ENCODE measurements at regions not wholly inside any gene's neighbourhood (a gene's known extent, or its start where the extent isn't known, plus 50 kb on each side); places are given as distances from the start of the nearest gene placed in this dataset.

- Histone ChIP-seq H3K36me3 (replicated peaks) (no peaks in the 10 kb centered on the region), H3K27ac (no peak overlapping the region), H3K4me3 (ENCODE audit: low read depth, low read length) (no peak overlapping the region), H3K27me3 (replicated peaks) (no peaks in the 10 kb centered on the region)
- no peak for DNase-seq
- in situ Hi-C loops (cut with HindIII; ENCODE audit: low pct_ligation_motif_present, low sequenced_read_pairs), result no loop called here
- no peak for TF ChIP-seq CTCF (IDR thresholded peaks at IDR 0.05; ENCODE audit: low read depth, low read length, missing control alignments)
Measured at GRCh38 chr4:44019721-44020120, 428.9 kb downstream of the KCTD8 start.

DNA sequence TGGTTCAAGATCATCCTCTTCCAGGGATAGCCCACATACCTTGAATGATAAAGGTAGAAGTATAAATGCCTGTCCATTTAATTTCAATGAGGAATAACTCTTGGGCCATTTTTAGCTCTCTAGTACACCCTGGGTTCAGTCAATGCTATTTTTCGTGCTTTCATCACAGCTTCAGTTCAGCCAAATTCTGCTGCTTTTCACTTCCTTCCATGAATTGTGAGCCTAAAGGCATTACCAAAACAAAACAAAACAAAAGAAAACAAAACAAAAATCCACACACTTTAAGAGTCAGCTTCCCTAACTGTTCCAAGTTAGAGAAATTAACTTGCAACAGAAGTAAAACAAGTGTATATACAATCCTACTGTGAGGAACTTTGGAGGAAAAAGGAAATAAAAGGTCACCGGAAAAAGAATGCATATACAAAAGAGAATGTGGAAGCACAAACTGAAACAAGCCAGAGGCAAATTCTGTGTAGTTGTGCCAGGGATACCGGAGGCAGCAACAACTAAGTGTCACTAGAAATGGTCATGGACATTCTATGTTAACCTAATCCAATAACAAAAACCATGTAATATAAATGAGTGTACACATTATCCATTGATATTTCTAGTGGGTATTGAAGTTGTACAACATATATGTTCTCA lies 423.1 kb downstream of the KCTD8 start:
- Histone ChIP-seq H3K4me3 (ENCODE audit: low read depth, low read length) (no peak overlapping the region), H3K27ac (no peak overlapping the region), H3K36me3 (replicated peaks) (no peaks in the 10 kb centered on the region), H3K27me3 (replicated peaks) (no peaks in the 10 kb centered on the region)
- no peak for TF ChIP-seq CTCF (IDR thresholded peaks at IDR 0.05; ENCODE audit: low read depth, low read length, missing control alignments)
- no peak for DNase-seq
- in situ Hi-C loops (cut with HindIII; ENCODE audit: low pct_ligation_motif_present, low sequenced_read_pairs), result no loop called here

GRCh38 chr4:44038811-44039210 lies 409.8 kb downstream of the KCTD8 start:
- no peak for TF ChIP-seq CTCF (IDR thresholded peaks at IDR 0.05; ENCODE audit: low read depth, low read length, missing control alignments)
- in situ Hi-C loops (cut with HindIII; ENCODE audit: low pct_ligation_motif_present, low sequenced_read_pairs), result no loop called here
- no peaks in the 10 kb centered on the region for H3K36me3 ChIP-seq (replicated peaks)

DNA sequence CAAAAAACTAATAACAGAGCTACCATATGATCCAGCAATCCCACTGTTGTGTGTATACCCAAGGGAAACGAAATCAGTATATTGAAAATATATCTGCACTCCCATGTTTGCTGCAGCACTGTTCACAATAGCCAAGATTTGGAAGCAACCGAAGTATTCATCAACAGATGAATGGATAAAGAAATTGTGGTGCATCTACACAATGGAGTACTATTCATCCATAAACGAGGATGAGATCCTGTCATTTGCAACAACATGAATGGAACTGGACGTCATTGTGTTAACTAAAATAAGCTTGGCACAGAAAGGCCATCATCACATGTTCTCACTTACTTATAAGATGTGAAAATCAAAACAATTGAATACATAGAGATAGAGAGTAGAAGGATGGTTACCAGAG lies 402.1 kb downstream of the KCTD8 start:
- TF ChIP-seq CTCF (IDR thresholded peaks at IDR 0.05; ENCODE audit: low read depth, low read length, missing control alignments), result no peak
- no peak for DNase-seq
- Histone ChIP-seq H3K36me3 (replicated peaks) (no peaks in the 10 kb centered on the region), H3K27me3 (replicated peaks) (no peaks in the 10 kb centered on the region), H3K4me3 (ENCODE audit: low read depth, low read length) (no peak overlapping the region), H3K27ac (no peak overlapping the region)
- in situ Hi-C loops (cut with HindIII; ENCODE audit: low pct_ligation_motif_present, low sequenced_read_pairs), result no loop called here

More at GRCh38 chr4:44038811-44039210, 409.8 kb downstream of the KCTD8 start:
- Histone ChIP-seq H3K4me3 (ENCODE audit: low read depth, low read length) (no peak overlapping the region), H3K27ac (no peak overlapping the region), H3K27me3 (replicated peaks) (no peaks in the 10 kb centered on the region)
- DNase-seq, result no peak

DNA sequence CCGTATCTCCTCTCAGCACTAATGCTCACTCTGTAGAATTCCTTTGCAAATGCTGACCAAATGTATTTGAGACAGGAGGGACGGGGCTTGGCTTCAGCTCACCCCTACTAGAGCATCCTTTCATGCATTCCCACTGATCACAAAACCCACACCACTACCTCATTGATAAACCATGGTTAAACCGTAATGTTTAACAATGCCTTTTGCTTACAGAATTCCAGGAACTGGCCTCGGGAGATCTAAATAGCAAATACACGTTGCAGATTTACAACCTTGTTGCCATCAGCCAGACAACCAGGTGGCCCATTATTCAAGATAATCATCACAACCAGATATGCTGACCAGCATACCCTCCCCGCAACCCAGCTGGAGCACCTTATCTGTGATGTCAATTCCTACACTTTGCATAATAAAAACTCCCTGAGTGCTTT lies 391.9 kb downstream of the KCTD8 start:
- H3K27me3 ChIP-seq (replicated peaks), result no peaks in the 10 kb centered on the region
- TF ChIP-seq CTCF (IDR thresholded peaks at IDR 0.05; ENCODE audit: low read depth, low read length, missing control alignments), result no peak
- no peaks in the 10 kb centered on the region for H3K36me3 ChIP-seq (replicated peaks)
- no peak overlapping the region for H3K4me3 ChIP-seq (ENCODE audit: low read depth, low read length)
- in situ Hi-C loops (cut with HindIII; ENCODE audit: low pct_ligation_motif_present, low sequenced_read_pairs), result no loop called here
- no peak for DNase-seq
- H3K27ac ChIP-seq, result no peak overlapping the region

GRCh38 chr4:44070843-44071242 lies 377.8 kb downstream of the KCTD8 start:
- in situ Hi-C loops (cut with HindIII; ENCODE audit: low pct_ligation_motif_present, low sequenced_read_pairs), result no loop called here
- Histone ChIP-seq H3K27ac (no peak overlapping the region), H3K4me3 (ENCODE audit: low read depth, low read length) (no peak overlapping the region), H3K36me3 (replicated peaks) (no peaks in the 10 kb centered on the region), H3K27me3 (replicated peaks) (no peaks in the 10 kb centered on the region)
- DNase-seq, result no peak
- no peak for TF ChIP-seq CTCF (IDR thresholded peaks at IDR 0.05; ENCODE audit: low read depth, low read length, missing control alignments)
